Inflammatory macrophage treated with lipopolysaccharide for 1 hour (primary cell): ENCODE measurements at regions not wholly inside any gene's neighbourhood (a gene's known extent, or its start where the extent isn't known, plus 50 kb on each side); places are given as distances from the start of the nearest gene placed in this dataset.
"Not testable (repeated sequence)": the region's sequence is repeated elsewhere in the genome, so short reads cannot be mapped to it uniquely, and the experiment has no call there.

Experiments
- DNase-seq, 2 donors: peaks; one replicate each; pipeline ENCODE4 v3.0.0-alpha.2; 2020 to 2022

DNA sequence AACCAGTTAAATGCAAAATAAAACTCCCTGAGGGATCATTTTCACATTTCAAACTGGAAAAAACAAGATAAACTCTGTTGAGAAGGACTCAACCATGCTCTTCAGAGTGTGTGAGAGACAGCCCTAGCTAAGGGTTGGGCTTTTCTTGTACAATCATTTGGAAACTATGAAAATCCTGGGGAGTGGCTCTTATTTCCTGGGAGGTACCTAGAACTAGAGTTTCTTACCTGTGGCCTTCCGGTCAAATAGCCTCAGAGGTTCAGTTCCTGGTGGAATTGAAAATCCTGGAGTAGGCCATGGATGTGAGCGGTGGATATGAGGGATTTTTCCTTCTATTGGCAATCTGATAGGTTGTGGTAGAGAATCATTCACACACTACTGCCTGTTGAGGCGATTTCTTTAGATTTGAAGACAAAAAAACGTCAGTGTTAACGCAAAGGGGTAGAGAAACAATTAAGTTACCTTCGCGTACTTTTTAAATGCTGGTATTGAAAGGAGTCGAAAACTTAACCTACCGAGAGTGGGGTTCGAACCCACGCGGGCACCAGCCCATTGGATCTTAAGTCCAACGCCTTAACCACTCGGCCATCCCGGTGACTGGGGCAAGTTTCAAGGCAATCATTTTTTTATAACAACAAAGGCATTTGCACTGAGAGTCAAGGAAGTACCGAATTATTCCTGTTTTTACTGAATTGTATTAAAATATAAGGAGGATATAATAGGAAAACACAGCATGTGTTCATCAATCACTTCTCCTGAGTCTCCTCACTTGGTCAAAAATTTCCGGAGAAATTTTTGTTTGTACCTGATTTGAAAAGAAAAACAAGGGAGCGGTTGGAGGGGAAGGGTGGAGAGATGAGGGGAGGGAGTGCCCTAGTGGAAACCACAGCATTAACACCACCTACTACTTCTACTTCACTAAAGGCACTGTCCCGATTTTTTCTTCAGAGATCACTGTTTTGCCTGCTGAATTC, 191.3 kb downstream of the OR2B2 start:
- no peak for DNase-seq

DNA sequence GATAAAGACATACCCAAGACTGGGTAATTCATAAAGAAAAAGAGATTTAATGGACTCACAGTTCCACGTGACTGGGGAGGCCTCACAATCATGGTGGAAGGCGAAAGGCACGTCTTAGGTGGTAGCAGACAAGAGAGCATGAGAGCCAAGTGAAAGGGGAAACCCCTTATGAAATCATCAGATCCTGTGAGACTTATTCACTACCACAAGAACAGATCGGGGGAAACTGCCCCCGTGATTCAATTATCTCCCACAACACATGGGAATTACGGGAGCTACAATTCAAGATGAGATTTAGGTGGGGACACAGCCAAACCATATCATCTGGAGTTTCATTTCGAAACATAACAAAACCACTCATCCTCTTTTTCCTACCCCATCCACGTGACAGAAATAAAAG, 193.2 kb downstream of the OR2B2 start:
- DNase-seq: peak in 1 of 2 donors; percentile 56

DNA sequence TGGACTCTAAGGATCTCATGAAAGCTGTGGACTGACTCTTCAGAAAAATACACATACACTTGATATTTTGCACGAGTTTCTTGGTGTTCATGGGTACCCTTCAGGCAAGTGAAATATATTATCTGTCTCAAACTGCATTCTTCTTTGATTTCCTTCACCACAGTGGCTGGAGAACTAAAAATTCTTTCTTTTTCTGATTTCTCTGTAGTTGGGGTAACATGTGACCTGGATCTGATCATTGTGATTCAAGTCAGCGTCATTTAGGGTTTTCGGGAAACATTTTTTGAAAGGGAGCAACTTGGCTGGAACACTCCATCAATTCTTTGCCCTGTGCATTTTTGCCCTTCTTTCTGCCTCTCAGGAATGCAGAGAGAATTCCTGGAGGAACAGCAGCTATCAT, 205.8 kb downstream of the OR2B2 start:
- no peak for DNase-seq

DNA sequence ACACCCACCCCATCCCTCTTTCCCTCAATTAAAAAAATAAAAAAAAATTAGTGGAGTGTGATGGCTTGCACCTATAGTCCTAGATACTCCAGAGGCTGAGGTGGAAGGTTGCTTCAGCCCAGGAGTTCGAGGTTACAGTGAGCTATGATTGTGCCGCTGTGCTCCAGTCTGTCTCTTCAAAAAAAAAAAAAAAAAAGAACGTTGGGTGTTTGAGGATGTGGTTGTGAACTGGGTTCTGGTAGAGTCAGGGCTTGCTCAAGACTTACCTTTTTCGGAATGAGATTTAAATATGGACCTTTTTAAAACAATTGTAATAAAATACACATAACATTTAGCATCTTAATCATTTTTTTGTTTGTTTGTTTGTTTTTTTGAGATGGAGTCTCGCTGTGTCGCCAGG, 211.9 kb downstream of the OR2B2 start:
- DNase-seq: no peak

DNA sequence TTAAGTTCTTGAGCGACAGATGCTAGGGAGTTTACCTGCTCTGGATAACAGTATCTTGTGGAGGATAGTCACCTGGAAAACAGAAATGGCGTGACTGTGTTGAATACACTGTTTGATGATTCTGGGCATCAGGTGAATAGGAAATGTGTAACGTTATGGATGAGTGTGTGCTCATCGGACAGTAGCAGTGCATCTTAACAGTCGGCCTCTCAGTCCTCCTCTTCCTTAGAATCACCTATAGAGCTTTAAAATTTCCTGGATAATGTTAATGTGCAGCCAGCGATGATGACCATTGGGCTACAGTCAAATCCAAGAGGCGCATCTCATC, 217.7 kb downstream of the OR2B2 start:
- DNase-seq: no peak

DNA sequence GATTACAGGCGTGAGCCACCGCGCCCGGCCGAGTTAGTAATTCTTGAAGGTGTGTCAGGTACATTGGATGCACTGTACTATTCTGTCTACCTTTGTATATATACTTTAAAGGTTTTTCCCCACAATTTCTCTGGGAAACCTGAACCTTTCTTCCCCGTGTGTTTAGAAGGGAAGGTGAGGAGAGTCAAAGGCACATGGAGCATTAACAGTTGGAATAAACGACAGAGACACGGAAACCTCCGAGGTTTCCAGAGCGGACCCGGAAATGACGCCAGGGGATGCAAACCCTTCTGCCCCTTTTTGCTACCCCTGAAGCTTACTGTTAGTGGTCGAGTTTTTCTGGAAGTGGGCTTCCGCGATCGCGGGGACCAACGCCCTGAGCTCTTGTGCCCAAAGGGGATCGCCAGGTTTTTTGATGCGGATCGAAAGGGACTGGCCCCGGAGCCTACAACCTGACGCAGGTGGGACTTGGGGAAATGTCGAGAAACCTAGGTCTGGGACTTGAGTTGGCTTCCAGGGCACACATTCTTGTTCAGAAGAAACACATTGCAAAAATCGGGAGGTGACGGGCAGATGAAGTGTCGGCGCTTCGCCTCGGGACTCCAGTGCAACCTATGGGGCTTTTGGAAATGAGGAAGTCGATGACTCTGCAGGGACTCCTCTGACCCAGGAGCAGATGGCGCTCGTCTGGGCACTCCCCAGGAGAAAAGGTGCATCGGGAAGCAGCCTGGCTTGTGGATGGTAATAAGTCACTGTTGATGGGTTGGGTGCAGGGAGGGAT, 218.2 kb downstream of the OR2B2 start:
- DNase-seq: peak; percentile 29 to 39

DNA sequence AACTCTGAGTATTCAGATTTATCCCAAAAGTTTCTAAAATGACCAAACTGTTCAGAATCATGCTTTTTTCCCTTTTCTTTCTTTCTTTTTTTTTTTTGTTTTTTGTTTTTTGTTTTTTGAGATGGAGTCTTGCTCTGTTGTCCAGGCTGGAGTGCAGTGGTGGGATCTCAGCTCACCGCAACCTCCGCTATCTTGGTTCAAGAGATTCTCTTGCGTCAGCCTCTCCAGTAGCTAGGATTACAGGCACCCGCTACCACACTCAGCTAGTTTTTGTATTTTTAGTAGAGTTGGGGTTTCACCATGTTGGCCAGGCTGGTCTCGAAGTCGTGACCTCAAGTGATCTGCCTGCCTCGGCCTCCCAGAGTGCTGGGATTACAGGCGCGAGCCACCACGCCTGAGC, 219.2 kb upstream of the ZNF184 start:
- DNase-seq: not testable (repeated sequence)

DNA sequence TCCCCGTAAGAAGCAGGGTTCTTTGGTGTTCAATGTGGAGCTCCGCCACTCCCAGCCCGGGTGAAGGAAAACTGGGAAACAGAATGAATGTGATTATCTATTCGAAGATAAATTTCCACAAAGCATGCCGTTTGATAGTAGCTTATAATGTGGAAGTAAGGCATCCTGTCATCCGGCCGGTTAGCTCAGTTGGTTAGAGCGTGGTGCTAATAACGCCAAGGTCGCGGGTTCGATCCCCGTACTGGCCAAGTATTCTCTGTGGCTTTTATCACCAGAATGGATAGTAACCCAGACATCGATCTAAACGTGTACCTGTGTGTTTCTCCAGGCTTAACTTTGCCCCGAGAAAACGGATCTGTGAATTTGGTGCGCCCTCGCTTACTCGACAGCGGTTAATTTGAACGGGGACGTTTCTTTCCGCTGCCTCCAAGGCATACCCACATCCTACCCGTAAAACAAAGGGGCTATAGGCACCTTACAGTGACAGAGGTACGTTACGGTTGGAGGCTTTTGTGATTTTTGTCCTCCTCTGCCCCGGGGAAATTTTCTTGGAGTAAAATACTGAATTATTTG, 215.2 kb upstream of the ZNF184 start:
- peak; percentile 59 to 86 for DNase-seq

DNA sequence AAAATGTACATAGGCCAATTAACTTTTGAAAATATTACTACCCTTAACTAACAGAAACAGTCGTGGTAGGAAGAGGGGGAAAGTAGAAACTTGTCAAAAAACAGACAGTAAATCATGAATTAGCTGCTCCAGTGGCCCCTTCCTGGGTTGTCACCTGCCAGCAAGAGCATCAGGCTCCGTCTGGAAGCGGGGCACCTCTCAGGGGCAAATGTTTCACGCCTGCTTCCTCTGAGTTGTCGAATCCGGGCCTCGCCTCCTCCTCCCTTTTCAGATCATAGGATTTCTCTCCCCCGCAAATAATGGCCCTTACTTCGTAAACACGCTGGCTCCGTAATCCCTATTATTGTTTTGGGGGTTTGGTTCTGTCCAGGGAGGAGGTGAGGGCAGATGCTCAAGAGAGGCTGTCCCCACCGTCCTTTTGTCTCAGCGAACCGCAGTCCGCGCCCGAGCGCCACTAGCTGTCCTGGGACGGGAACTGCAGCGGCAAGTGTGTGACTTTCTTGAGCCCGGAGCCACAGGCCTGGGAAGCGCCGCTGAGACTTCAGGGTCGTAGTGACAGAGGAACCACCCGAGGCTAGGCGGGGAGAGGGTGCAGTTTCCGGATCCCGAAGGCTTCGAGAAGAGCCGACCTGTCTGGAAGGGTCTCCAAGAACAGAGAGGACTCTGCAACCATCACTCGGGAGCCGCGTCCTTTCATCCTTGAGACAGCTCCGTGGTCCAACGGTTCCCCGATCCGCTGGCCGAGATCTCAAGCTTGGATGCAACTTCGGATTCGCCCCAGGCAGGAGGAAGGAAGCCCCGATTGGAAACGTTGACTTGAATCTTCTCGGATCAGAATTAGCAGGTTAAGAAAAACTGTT, 214.5 kb upstream of the ZNF184 start:
- DNase-seq: peak; percentile 65 to 77

DNA sequence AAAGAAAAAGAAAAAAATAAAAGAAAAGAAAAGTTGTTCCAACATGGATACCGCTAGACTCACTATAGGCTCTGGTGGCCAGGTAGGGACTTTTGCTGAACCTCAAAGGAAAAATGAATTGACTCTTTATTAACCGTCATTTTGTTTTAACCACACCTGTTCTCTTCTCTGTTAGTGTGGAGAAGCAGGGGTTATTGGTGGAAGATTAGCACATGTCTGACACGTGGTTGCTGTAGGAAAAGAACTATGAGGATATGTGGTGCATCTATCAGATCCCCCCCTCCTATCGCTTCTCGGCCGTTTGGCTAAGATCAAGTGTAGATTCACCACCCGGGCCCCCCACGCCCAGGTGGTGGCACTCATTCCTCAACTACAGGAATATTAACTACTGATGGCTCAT, 212.4 kb upstream of the ZNF184 start:
- DNase-seq: no peak

DNA sequence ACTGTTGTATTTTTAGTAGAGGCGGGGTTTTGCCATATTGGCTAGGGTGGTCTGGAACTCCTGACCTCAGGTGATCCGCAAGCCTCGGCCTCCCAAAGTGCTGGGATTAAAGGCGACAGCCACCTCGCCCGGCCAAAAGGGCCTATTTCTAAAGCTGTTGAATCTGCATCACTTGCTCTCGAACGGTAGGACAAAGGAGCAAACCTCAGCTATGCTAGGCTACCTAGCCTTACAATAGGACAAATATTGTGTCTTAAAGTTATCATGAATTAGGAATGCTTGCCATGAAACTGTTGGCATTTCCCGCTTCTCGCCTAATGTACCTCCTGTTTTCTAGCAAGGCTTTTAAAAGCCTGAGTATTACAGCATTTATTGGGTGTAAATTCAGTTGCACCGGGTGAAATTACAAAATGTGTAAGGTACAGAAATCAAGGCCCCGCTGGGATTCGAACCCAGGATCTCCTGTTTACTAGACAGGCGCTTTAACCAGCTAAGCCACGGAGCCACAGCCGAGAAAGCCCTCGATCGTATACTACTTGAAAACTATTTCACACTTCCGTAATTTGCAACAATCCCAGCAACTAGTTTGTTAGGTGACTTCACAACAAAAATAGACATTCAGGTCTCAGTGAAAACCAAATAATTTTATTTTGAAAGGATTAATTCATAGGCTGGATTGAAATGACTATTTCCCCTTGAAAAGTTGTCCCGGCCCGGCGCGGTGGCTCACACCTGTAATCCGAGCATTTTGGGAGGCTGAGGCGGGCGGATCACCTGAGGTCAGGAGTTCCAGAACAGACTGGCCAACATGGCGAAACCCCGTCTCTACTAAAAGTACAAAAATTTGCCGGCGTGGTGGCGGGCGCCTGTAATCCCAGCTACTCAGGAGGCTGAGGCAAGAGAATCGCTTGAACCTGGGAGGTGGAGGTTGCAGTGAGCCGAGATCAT, 211.6 kb upstream of the ZNF184 start:
- peak; percentile 57 to 58 for DNase-seq

DNA sequence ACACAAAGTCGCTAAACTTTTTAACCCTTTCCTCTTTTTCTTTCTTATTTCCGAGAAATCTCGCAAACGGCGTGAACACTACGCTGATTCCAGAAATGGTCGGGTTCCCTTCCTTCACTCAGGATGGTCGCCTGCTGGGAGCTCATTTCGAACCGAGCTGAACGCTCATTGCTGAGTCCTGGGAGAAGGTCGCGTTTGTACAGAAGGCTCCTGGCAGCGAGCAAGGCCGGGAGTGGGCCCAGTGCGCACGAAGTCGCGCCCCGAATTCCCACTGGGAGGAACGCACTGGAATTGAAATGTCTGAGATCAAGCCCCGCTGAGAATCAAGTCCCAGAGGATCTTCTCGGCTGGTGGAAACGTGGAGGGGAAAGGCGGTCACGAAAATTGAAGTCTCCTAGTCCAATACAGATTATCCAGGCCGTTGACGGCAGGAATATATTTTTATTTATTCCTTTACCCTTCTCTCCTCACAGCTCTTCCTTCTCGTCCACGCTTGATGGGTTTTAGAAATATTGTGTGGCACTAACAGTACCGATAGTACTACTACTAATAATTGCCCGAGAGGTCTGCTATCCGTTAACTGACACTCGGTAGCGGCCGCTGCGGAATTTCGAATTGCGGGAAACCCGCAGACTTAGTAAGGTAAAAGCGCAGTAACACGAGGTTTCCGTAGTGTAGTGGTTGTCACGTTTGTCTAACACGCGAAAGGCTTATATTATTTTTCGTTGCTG, 207.2 kb upstream of the ZNF184 start:
- no peak for DNase-seq

DNA sequence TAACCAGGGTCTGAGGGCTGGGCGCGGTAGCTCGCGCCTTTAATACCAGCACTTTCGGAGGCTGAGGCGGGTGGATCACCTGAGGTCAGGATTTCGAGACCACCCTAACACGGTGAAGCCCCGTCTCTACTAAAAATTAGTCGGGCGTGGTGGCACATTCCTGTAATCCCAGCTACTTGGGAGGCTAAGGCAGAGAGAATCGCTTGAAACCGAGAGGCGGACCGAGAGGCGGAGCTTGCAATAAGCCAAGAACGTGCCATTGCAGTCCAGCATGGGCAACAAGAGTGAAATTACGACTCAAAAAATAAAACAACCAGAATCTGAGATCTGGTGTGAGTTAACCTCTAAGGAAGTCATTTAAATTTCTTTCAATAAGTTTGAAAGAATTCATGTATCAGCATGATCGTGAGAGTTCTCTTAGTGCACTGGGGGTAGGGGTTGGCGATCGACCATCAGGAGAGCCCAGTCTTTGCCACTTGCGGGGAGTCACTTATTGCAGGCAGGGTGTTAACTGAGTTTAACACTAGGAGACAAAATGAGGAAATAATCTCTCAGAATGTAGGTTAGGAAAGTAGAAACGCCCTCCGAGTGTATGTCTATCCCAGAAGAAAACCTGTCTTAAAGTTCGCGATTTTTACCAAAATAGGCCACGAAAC, 206.5 kb upstream of the ZNF184 start:
- no peak for DNase-seq

DNA sequence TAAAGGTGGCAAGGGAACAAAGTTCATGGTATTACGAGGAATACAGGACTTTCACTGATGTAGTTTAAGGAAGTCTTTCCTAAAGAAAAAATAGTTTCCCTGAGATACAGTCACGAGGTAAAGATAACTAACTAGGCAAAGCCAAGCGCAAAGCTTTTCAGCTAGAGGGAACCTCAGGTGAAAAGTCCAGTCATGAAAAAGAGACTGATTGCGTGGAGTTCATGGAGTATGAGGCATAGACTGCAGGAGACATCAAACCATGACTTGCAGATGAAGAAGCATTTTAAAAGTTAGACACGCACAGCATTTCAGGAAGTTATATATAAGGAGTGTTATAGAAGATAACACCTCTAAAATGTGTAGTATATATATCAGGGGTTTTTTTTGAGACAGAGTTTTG, 205.6 kb upstream of the ZNF184 start:
- DNase-seq: no peak

DNA sequence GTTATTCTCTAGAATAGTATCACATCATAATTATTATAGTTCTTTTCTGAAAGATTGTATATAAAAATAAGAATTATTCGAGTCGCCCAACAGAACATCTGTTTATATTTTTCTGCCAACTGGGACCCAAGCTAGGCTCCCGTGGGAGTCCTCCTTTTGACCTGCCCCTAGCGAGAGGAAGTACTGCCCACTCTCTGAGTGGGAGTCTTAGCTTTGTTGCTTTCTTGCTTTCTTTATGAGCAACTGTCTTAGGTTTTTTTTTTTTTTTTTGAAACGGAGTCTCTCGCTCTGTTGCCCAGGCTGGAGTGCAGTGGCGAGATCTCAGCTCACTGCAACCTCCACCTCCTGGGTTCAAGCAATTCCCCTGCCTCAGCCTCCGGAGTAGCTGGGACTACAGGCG, 202.0 kb upstream of the ZNF184 start:
- no peak for DNase-seq

DNA sequence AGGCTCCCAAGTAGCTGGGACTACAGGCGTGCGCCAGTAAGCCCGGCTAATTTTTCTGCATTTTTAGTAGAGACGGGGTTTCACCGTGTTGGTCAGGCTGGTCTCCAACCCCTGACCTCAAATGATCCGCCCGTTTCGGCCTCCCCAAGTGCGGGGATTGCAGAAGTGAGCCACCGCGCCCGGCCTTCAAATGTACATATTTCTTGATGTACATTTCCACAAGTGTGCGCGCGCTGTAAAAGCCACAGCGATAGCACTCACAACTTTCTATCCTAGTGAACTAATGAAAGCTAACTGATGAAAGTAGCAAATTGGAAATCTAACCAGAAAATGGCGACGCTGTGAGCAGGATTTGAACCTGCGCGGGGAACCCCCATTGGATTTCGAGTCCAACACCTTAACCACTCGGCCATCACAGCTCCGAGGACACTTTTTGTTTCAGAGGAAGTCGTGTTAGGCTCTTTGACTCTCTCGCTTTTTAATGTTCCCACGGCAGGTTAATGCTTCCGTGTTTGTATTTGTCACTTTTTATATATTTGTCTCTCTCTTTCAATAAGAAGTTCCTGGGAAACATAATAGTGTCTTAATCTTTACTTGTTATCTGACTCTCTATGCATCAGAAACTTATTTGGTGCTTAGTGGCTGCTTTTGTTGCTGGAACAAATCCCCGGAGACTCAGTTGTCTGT, 199.4 kb upstream of the ZNF184 start:
- no peak for DNase-seq

DNA sequence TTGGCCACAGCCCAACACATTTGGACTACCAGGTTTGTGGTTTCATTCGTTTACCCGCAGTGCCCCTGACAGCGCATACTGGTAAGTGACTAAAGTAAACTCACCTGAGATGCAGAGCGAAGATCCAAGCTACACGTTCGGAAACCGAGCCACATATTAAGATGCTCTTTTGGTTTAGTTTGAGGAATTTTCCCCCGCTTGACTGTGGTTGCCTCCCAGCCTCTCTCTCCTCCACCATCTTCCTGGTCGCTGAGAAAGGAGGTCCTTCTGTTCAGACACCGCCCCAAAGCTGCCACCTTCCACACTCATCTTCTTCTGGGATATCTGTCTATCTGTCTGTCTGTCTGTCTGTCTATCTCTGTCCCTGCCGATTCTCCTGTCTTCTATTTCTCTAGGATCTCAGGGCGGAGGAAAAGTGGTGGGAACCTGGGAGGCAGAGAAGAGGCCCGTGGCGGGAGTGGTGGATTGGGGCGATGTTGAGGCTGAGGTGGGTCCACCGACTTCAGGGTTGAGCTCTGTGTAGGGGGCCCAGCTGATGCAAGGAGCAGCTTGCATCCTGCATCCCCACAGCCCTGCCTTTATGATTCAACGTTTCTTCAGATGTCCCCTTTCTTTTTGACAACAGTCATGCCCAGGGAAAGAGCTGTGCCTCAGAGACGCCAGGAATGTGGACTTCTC, 196.9 kb upstream of the ZNF184 start:
- no peak for DNase-seq

DNA sequence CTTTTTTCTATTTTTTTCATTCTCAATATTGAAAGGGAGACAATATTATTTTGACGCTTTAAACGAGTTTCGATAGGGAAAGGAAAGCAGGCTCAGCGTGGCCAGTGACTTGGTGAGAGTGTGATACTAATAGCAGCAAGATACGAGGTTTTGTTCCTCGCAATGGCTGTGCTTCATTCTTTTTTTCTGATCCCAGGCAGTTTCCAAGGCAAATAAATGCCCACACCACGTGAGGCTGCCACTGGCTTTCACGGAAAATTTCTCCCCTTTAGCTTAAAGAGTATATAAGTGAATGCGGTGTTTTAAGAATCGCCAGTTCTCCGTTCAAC, 196.4 kb upstream of the ZNF184 start:
- no peak for DNase-seq
